GM18861 (cell line): ENCODE measurements at regions not wholly inside any gene's neighbourhood (a gene's known extent, or its start where the extent isn't known, plus 50 kb on each side); places are given as distances from the start of the nearest gene placed in this dataset.
"Not testable (repeated sequence)": the region's sequence is repeated elsewhere in the genome, so short reads cannot be mapped to it uniquely, and the experiment has no call there.

ENCODE experiments used
- ATAC-seq: cut with Tn5 transposase; IDR thresholded peaks from one replicate; pipeline ENCODE4 v1.9.1; 2021; ENCODE audit not compliant: unreplicated experiment

DNA sequence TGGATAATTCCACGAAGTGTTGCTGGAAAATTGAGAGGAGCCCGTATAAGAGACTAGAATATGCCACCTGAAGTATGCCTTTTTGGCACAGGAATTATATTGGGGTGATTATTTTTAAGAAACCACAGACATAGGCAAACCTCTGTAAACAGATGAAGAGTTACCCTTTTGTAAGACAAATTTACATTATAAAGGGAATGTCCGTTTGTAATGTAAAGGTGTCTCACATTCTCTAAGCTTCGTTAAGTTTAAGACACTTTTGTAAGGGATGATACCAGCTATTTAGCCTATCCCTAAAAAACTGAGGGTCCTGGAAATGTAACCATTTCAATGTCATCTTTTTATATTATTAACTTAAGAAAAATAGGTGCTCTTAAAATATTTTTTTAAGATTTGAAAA lies 432.8 kb upstream of the SYT4 start:
- ATAC-seq: no peak

DNA sequence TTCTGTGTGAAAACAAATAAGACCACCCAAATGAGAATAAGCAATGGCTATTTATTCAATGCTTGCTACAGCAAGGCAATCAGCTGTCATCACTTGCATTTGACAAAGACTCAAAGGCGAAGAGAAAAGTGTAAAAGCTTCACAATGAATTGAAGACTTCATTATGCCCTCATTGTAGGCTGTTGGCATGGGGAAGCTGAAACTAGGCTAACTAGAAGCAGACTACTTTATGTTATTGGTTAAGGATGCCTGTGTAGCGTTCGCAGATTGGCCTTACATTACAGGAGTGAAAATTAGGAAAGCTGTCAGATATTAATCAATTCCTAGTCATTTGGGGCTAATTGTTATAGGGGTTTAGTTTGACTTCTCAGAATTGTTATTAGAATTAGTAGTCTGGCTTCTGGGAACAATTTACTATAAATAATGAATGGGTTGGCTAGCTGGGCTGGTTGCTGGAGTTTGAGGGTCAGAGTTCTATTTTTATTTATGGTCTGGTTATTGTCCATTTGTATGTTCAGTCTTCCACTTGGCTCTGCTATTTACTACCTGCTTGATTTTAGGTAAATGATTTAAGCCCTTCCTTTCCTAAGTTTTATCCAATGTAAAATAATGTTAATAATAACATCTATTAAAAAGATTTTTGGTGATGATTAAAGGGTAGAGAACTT lies 437.2 kb upstream of the SYT4 start:
- no peak for ATAC-seq

DNA sequence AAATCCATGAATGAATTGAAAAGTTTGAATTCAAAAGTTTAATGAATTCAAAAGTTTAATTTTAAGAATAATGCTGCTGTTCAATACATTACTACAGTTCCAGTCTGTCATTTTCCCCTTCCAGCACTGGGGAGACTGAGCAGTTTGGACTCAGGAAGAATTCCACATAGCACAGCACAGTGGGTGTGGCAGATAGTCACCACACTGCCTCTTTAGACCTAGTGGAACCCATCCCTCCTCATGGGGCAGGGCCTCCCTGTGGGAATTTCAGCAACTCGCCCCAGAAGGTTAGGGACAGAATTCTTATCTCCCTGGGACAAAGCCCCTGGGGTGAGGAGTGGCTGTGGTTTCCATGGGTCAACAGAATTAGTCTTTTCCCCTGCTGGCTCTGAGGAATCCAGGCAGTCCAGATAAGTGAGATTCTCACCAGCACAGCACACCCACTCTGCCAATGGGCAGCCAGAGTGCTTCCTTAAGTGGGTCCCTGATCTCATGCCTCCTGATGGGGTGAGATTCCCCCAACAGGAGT lies 442.0 kb upstream of the SYT4 start:
- no peak for ATAC-seq

DNA sequence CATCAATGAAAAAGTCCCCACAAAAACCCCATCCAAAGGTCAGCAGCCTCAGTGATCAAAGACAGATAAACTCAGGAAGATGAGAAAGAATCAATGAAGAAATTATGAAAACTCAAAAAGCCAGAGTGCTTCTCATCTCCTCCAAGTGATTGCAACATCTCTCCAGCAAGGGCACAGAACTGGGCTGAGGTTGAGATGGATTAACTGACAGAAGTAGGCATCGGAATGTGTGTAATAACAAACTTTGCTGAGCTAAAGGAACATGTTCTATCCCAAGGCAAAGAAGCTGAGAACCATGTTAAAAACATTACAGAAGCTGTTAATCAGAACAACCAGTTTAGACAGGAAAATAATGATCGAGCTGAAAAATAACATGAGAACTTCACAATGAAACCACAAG lies 442.8 kb upstream of the SYT4 start:
- ATAC-seq: no peak

DNA sequence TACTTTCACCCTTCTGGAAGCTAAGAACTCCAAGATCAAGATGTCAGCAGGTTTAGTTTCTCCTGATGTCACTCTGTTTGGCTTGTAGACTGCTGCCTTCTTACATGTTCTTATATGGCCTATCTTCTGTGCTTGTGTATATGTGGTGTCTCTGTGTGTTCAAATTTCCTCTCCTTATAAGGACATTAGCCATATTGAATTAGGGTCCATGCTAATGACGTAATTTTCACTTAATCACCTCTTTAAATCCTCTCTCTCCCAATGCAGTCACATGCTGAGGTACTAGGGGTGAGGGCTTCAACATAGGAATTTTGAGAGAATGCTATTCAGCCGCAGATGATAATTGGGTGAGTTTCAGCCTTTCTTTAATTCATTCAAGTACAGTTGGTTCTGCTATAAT lies 458.3 kb upstream of the SYT4 start:
- no peak for ATAC-seq

DNA sequence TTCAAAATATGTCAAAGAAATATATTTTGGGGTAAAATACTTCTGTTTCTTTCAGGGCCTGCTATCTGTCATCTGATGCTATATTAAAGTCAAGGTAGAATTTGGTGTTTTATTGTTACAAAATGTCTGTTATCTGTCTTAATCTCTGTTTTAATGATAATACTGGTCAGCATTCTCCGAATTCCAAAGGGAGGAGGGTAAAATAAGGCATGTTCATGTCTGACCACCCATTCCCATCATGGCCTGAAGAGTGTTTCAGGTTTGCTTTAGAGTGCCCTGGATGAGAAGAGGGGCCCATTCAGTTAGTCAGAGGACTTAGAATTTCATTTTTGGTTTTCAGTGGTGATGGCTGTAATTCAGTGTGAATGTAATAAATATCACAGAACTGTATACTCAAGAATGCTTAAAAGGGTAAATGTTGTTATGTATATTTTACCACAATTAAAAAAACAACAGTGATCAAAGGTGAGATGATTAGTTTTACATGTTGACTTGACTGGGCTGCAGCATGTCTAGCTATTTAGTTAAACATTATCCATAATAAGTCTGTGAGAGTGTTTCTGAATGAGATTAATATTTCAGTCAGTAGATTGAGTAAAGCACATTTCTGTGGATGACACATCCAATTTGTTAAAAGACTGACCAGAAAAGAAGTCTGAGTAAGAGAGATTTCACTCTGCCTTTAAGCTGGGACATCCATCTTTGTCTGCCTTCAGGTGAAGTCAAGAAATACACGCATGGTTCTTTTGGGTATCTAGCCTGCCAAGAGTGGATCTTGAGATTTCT lies 467.9 kb upstream of the SYT4 start:
- no peak for ATAC-seq

DNA sequence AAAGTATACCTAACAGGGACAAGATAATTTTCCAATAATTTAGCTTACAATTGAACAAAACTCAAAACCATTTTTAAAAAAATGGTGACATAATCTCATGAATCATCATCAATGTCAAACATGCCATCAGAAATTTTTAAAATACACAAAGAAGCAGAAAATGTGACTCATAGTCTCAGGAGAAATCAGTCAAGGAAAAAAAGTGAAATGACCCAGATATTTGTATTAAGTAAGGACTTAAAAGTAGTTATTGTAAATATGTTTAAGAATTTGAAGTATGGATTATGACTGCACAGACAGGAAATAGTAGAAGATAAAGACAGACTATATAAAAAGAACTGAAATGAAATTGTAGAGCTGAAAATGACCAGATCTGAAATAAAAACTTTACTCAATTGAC lies 473.9 kb upstream of the SYT4 start:
- ATAC-seq: no peak

DNA sequence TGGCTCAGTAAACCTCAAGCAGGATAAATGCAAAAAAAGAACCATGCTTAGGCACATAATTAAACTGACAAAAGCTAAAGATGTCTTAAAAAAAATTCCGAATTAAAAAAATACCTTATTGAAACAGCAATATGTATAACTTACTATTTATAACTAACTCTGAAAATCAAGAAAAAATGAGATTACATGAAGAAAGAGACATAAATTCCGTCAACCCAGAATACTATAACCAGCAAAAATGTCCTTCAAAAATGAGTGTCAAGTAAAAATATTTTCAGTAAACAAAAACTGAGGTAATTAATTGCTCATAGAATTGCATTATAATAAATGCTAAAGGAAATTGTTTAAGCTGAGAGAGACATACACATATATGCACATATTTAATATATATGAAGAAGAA lies 474.5 kb upstream of the SYT4 start:
- ATAC-seq: no peak

DNA sequence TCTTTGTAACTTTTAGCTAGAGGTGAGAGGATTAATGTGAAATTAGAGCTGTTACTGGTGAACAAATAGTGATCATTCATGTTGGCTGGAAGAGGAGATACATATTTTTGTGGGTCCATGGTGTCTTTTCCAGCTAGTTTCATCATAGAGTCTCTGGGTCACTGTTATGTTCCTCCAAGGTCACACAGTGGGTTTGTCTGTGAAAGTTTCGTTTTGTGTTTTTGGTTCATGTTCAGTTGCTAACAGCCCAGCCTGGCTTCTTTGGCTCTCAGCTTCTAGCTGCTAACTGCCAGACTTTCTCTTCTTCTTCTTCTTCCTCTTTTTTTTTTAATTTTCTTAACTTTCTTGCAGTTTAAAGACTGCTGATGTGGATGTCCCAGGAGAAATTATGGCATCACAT lies 480.0 kb upstream of the SYT4 start:
- no peak for ATAC-seq

DNA sequence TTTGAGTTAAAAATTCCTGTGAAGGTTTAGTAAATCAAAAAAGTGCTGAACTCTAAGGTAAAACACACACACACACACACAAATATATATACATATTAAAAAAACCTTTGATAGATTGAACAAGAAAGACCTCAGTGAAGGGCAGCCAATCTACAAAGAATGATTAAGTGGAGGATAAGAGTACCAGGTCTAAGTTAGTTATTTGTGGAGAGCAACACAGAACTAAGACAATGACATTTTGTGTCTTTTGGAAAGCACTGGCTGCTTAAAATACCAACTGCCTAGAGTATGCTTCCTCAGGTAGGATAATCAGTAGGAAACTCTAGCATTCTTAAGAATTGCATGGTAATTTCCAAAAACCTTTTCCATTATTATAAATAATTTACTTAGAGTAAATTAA lies 481.4 kb upstream of the SYT4 start:
- ATAC-seq: no peak

DNA sequence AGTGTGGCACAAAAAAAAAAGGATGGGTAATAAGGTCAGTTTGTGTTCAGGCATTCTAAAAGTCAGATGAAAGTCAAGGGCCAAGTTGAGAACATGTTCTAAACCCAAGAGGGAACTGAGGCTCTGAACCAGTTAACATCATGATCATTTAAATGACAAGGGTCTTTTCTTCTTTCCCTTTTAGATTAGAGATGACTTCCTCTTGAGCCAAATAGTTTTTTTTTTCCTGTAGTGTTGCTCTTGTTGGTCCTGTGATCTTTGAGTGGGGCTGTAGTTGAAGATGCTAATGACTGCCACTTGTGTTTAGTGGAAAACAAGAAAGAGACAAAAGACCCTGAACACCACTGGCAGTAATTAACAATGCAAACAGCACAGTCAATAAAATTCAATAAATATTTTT lies 482.7 kb upstream of the SYT4 start:
- no peak for ATAC-seq

DNA sequence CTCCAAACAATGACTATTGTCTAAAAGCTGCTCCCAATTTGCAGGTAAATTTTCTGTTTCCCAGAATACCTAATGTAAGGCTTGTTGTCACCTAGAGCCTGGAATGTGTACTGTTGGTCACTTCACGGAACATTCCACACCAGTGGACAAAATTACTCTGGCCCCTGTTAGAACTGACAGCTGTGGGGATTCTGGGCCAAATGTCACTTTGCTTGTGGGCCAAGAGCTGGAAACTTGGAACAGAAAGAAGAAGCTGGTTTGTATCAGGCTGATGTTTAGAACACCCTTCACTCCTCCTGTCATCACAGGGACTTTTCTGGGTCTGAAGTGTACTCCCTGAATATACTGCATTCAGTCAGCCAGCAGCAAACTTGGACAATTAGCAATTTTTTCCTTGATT lies 495.6 kb upstream of the SYT4 start:
- no peak for ATAC-seq

DNA sequence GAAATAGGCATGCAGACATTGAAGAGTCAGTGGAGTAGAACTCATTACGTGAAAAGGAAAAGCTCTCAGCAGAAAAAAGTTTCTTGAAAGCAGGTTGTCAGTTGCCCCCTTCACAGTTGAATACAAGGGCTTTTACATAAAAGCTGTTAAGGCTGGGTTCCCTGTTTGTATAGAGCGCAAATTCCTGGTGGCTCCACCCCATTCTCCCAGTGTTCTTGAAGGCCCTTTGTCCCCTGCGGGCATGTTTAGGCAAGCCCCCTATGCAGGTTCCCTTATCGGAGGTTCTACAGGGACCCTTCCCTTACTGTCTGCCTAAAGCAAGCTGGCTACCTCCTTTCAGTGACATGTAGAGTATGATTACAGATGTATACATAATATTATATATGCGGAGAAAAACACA lies 497.2 kb upstream of the SYT4 start:
- ATAC-seq: no peak

DNA sequence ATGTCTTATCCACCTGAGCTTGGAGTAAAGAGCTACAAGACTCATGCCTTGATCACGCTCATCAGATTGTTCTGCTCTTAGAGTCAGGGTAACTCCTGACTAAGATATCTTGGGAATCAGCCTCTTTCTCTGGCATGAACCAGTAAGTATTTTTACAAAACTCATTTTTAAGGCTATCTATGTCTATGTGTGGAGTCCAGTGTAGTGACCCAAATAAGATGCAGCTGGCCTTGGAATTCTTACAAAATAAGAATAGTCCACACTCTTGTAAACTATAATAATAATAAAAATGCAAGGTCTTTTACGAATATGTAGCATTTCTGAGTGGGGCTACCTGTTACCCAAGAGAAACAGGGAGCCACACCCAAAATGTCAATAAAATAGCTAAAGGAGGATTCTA lies 498.3 kb upstream of the SYT4 start:
- no peak for ATAC-seq

DNA sequence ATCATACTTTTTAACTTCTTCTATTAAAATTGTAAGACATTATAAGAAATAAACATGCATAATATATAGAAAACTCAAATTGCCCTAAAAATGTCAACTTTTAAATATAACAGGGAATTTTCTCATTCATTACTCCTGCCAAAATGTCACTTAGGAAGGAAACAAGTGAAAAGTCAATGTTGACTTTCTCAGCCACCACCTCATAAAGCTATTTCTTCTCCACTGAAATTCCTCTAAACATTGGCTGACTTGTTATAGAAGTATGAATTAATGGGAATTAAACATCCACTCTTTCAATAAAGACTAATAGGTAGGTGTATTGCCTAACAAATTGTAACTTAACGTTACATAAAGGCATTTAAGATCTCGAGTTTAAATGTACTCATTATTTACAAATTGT lies 499.7 kb upstream of the SYT4 start:
- no peak for ATAC-seq

DNA sequence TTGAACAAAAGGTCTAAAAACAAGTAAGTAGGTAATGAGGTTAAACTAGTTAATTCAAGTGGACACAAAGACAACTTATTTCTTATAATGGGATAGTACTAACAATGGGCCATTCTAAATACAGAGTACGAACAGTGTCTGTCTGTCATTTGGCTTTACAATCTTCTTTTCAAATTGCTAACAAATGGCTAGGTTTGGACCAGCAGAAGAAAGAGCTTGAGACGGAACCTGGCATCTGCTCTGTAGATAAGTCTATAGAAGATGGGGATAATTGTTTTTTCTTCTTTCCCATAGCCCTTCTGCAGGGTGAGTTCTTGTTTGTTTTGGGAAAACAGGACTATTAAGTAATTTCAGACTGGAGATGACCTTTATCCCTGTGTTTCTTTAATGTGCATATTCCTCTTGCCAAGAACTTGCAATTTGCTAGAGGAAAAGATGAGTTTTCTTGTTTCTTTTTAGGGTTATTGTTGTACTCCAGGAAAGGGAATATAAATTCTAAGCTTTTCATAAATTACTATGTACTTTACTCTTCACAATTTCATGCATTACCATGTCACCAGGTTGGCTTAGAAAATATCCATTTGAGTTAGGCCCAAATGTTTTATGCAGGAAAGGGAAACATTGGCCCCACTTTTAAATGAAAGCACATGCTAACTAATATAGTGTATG lies 500.5 kb upstream of the SYT4 start:
- no peak for ATAC-seq

DNA sequence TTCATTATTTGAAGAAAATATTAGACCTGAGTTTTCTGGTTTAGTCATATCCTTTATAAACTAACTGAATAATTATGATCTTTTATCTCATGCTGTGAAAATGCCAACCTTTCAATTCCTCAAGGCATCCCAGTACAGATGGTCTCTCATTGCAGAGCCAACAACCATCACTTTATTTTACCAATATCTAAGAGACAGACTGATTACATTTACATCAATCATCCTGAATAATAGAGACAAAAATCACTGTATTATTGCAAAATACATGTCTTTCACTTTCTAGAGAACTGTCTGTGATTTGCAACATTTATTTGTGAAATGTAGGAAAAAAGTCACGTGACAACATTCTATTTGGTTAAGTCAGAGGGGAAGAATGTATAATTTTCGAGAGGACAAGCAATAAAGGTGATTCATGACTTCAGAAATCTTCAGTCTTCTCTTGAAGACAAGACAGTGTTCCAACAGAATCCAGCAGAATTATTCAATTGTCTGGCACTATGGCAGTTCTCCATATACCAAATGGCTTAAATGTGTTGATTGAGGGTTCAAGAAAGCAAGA lies 503.6 kb upstream of the SYT4 start:
- ATAC-seq: no peak

DNA sequence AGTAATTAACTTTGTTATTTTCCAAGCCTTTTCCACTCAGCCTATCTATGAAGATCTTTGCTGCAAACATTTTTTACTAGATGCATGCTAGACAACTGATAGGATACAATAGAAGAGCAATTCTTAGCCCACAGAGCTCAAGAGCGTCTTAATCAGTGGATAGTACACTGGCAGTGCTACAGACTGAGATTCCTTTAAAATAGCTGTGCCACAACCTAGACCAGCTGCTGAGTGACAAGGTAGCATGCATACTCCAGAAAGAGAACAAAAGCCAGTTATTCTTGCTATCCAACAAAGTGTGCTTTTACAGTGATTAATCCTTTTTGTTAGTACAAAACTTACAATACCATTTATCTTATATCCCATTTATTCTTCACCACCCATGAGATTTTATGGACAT lies 507.9 kb upstream of the SYT4 start:
- no peak for ATAC-seq

DNA sequence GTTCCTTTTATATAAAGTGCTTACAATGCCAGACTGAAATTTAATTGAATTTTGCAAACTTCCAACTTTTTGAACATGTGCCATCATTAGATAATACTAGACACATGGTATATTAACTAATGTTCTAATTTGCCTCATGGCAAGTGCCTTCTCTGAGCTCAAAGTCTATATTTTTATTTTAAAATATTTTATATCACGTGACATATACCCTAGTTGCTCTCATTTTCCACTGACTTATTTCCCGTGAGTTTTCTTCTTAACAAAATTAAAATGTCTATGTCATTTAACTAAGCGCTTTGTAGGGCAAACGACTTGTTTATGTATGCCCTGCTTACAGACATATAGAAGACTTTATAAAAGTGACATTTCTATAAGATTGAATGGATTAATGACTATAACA lies 509.6 kb upstream of the SYT4 start:
- no peak for ATAC-seq

DNA sequence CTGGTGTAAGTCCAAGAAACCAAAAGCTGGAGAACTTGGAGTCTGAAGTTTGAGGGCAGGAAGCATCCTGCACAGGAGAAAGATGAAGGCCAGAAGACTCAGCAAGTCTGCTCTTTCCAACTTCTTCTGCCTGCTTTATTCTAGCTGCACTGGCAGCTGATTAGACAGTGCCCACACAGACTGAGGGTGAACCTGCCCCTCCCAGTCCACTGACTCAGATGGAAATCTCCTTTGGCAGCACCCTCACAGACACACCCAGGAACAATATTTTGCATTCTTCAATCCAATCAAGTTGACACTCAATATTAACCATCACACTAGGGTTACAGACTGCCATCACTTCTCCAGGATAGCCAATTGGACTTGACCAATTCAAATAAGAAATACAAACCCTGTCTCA lies 510.4 kb upstream of the SYT4 start:
- ATAC-seq: not testable (repeated sequence)

DNA sequence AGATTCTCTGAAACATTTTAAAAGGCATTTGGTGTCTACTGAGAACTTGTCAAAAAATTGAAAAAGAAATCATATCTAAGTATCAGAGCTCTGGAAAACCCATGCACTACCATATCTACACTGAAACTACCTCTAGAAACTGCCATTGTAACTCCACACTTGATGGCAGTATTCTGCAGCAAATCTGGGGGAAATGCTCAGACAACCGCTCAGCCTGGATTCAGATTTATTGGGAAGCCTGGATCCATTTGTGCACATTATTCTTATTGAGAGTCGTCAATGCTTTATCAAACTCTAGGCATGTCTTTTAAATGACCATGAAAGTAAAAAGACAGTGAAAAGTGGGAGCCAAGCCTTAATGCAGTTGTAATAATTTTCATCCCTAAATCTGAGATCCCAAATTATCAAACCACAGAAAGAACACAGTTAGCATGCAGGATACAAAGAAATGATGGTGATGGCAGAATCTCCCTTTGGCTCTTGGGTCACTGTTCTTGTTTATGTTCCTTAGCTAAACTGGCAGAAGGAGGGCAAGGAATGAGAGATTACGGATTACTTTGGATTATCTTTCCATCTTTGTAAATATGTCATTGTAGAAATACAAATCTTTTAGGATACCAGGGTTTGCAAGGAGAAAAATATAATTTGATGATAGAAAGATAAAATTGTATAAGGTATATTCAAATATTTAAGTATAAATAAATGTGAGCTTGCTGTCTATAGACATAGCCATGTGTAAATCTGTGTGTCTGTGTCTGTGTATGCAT lies 512.1 kb upstream of the SYT4 start:
- no peak for ATAC-seq
